ENCODE measurements at regions not wholly inside any gene's neighbourhood (a gene's known extent, or its start where the extent isn't known, plus 50 kb on each side); places are given as distances from the start of the nearest gene placed in this dataset.

GRCh38 chr4:58808817-58809216 lies 1698.6 kb upstream of the IGFBP7 start:
- TF ChIP-seq CTCF (conservative IDR thresholded peaks at IDR 0.05): no peak
- TF ChIP-seq ZFX (IDR thresholded peaks at IDR 0.05): no peak
